OCI-LY1 (cell line): ENCODE measurements at regions not wholly inside any gene's neighbourhood (a gene's known extent, or its start where the extent isn't known, plus 50 kb on each side); places are given as distances from the start of the nearest gene placed in this dataset.

ENCODE experiments used
- EZH2 ChIP-seq: fragments of 200-600 bp; sonication (generic), shearing (Covaris generic); IDR thresholded peaks from 2 replicates; pipeline ENCODE4 v1.8.0; 2017; ENCODE audit warnings: borderline replicate concordance, mixed run types, mild to moderate bottlenecking, antibody characterized with exemption, low read length, moderate library complexity, mixed read lengths
- TF ChIP-seq, protein P1 (sequence below): fragments of 200-600 bp; sonication (generic), shearing (Covaris generic); IDR thresholded peaks from 2 replicates; pipeline ENCODE4 v1.5.1; 2017; ENCODE audit warnings: mild to moderate bottlenecking, antibody characterized with exemption, low read length, moderate library complexity, mixed read lengths

DNA sequence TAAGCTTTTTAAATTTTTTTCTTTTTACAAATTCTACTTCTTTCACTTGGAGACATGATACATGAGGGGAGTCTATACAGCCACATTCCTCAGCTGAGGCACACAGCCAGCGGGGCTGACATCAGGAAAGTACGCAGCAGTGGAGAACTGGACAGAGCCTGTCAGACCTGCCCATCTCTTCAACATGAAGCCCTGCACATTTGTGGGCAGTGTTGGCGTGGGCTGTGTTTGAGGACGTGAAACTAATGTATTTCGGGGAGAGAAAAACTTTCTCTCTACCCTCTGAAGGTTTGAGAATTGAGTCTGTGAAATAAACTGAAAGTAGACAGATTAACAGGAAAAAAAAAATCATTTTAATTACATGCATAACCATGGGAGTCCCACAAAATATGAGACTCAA is 84.8 kb upstream of the HTATIP2 start:
- TF ChIP-seq, protein P1, sequence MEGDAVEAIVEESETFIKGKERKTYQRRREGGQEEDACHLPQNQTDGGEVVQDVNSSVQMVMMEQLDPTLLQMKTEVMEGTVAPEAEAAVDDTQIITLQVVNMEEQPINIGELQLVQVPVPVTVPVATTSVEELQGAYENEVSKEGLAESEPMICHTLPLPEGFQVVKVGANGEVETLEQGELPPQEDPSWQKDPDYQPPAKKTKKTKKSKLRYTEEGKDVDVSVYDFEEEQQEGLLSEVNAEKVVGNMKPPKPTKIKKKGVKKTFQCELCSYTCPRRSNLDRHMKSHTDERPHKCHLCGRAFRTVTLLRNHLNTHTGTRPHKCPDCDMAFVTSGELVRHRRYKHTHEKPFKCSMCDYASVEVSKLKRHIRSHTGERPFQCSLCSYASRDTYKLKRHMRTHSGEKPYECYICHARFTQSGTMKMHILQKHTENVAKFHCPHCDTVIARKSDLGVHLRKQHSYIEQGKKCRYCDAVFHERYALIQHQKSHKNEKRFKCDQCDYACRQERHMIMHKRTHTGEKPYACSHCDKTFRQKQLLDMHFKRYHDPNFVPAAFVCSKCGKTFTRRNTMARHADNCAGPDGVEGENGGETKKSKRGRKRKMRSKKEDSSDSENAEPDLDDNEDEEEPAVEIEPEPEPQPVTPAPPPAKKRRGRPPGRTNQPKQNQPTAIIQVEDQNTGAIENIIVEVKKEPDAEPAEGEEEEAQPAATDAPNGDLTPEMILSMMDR, result no peak
- no peak for TF ChIP-seq EZH2
